Transverse colon (tissue), 3 donors: ENCODE measurements at regions not wholly inside any gene's neighbourhood (a gene's known extent, or its start where the extent isn't known, plus 50 kb on each side); places are given as distances from the start of the nearest gene placed in this dataset.

Experiments used
- EP300 ChIP-seq: sonication (generic); formaldehyde crosslinking; IDR thresholded peaks from one replicate; pipeline ENCODE4 v1.6.1; 2017; ENCODE audit warnings: antibody characterized with exemption, low read depth
- POLR2A ChIP-seq: fragments of 450-650 bp; IDR thresholded peaks from one replicate; pipeline ENCODE4 v1.6.1; 2016; ENCODE audit warnings: antibody characterized with exemption, mild to moderate bottlenecking, moderate library complexity
- TF ChIP-seq, protein P1 (sequence below), 5 experiments: fragments of 200-600 bp in 3 of 5; fragments of 450-650 bp in 2 of 5; sonication (generic) in 3 of 5; IDR thresholded peaks; 1 replicate in 2 of 5; 2 replicates in 3 of 5; pipeline ENCODE4 v1.5.1; 2016 to 2017; ENCODE audit warnings: antibody characterized with exemption in 5 of 5, inconsistent platforms in 3 of 5, mild to moderate bottlenecking in 2 of 5, moderate library complexity in 1 of 5

DNA sequence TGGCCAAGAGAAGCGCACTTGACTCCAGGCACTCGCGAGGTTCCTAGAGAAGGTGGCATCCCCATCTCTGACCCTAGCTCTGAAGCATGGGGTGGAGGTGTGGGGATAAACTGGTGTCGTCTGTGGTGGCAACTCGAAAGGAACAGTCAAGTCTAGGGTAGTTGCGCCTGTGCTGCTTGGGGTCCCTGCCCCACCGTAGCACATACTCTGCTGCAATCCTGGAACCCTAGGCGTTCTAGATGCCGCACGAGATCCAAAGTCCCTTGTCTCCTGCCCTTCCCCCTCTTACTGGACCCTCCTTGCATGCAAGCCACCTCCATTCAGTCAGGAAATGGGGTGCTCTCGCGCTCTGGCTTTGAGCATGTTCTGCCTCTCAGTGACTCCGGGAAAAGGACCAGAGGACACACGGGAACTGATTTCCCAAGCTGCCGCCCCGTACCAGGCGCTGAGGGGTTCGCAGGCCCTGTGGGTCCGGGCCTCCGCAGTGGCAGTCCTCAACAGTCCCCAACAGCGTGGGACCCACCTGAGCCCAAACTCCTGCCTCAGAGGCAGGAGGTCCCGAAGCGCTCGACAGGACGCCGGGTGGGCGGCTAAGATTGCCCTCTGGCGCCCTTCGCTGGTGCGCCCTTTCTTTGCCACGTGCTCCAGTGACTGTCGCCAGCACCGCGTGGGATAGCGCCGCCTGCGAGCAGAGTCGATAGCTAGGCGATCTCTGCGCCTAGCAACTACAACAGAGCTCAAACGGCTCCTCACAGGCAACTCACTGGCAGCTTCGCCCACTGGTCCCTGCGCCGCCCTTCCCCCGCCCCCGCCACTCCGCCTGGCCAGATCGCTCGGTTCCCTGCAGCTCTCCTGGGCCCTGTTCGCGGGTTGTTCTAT, 452.0 kb downstream of the REEP3 start:
- TF ChIP-seq POLR2A (no peak), EP300 (no peak)
- TF ChIP-seq, protein P1, sequence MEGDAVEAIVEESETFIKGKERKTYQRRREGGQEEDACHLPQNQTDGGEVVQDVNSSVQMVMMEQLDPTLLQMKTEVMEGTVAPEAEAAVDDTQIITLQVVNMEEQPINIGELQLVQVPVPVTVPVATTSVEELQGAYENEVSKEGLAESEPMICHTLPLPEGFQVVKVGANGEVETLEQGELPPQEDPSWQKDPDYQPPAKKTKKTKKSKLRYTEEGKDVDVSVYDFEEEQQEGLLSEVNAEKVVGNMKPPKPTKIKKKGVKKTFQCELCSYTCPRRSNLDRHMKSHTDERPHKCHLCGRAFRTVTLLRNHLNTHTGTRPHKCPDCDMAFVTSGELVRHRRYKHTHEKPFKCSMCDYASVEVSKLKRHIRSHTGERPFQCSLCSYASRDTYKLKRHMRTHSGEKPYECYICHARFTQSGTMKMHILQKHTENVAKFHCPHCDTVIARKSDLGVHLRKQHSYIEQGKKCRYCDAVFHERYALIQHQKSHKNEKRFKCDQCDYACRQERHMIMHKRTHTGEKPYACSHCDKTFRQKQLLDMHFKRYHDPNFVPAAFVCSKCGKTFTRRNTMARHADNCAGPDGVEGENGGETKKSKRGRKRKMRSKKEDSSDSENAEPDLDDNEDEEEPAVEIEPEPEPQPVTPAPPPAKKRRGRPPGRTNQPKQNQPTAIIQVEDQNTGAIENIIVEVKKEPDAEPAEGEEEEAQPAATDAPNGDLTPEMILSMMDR (IDR thresholded peaks at IDR 0.05) = no peak
